ENCODE measurements at regions not wholly inside any gene's neighbourhood (a gene's known extent, or its start where the extent isn't known, plus 50 kb on each side); places are given as distances from the start of the nearest gene placed in this dataset.

DNA sequence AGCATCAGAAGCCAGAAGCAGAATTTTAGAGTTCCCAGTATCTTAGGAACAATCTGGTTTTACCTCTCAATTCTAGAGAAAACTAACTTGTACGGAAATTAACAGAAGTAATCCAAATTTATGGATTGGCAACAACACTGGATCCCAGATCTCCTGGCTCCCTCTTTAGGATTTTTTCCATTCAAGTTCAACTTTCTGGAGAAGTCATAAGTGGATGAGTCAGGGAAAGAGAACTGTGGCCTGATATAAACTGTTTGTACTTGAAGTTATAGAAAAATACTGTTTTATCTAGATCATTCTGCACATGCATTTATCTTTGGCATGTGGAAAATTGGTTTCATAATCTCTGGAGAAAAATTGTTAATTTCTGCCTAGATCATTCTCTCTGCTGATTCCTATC, 380.4 kb downstream of the PCDH7 start:
- TF ChIP-seq, protein P1, sequence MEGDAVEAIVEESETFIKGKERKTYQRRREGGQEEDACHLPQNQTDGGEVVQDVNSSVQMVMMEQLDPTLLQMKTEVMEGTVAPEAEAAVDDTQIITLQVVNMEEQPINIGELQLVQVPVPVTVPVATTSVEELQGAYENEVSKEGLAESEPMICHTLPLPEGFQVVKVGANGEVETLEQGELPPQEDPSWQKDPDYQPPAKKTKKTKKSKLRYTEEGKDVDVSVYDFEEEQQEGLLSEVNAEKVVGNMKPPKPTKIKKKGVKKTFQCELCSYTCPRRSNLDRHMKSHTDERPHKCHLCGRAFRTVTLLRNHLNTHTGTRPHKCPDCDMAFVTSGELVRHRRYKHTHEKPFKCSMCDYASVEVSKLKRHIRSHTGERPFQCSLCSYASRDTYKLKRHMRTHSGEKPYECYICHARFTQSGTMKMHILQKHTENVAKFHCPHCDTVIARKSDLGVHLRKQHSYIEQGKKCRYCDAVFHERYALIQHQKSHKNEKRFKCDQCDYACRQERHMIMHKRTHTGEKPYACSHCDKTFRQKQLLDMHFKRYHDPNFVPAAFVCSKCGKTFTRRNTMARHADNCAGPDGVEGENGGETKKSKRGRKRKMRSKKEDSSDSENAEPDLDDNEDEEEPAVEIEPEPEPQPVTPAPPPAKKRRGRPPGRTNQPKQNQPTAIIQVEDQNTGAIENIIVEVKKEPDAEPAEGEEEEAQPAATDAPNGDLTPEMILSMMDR (IDR thresholded peaks at IDR 0.05): no peak
- TF ChIP-seq TCF7L2 (IDR thresholded peaks at IDR 0.05; ENCODE audit: low read depth, low read length) (no peak), SIN3A (IDR thresholded peaks at IDR 0.05; ENCODE audit: borderline replicate concordance, insufficient read depth, low read depth, low read length) (no peak), POLR2AphosphoS5 (IDR thresholded peaks at IDR 0.05; ENCODE audit: low read depth, low read length) (no peak)
- TF ChIP-seq, protein P2, sequence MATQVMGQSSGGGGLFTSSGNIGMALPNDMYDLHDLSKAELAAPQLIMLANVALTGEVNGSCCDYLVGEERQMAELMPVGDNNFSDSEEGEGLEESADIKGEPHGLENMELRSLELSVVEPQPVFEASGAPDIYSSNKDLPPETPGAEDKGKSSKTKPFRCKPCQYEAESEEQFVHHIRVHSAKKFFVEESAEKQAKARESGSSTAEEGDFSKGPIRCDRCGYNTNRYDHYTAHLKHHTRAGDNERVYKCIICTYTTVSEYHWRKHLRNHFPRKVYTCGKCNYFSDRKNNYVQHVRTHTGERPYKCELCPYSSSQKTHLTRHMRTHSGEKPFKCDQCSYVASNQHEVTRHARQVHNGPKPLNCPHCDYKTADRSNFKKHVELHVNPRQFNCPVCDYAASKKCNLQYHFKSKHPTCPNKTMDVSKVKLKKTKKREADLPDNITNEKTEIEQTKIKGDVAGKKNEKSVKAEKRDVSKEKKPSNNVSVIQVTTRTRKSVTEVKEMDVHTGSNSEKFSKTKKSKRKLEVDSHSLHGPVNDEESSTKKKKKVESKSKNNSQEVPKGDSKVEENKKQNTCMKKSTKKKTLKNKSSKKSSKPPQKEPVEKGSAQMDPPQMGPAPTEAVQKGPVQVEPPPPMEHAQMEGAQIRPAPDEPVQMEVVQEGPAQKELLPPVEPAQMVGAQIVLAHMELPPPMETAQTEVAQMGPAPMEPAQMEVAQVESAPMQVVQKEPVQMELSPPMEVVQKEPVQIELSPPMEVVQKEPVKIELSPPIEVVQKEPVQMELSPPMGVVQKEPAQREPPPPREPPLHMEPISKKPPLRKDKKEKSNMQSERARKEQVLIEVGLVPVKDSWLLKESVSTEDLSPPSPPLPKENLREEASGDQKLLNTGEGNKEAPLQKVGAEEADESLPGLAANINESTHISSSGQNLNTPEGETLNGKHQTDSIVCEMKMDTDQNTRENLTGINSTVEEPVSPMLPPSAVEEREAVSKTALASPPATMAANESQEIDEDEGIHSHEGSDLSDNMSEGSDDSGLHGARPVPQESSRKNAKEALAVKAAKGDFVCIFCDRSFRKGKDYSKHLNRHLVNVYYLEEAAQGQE (IDR thresholded peaks at IDR 0.05; ENCODE audit: insufficient read depth in 1 of 2, low read depth in 2 of 2, low read length in 1 of 2): no peak
- DNase-seq (ENCODE audit: low read depth, low spot score) (no peak), ATAC-seq (no peak)
- BruUV-seq (replicated peaks): no TSS peak
- Histone ChIP-seq H3K4me3 (ENCODE audit: low read depth in 2 of 2, low read length in 2 of 2) (no peak overlapping the region), H3K36me3 (ENCODE audit: control insufficient read depth, insufficient read depth, low read length) (no peaks in the 10 kb centered on the region), H3K27ac (ENCODE audit: low read length) (no peak overlapping the region), H3K27me3 (ENCODE audit: control insufficient read depth, insufficient read depth, low read length) (no peaks in the 10 kb centered on the region), H3K9me3 (ENCODE audit: control insufficient read depth, insufficient read depth, low read depth, low read length) (no peaks in the 10 kb centered on the region), H3K4me1 (ENCODE audit: control insufficient read depth, insufficient read depth, low read length) (no peaks in the 10 kb centered on the region)
- POLR2A ChIA-PET: no interaction called here
- in situ Hi-C loops (cut with HindIII; ENCODE audit: low pct_unique_long_range_greater_than_20kb, low sequenced_read_pairs): no loop called here
- CTCF ChIA-PET: no interaction called here
- intact Hi-C loops (cut with micrococcal nuclease; ENCODE audit: unreplicated experiment): no loop called here

DNA sequence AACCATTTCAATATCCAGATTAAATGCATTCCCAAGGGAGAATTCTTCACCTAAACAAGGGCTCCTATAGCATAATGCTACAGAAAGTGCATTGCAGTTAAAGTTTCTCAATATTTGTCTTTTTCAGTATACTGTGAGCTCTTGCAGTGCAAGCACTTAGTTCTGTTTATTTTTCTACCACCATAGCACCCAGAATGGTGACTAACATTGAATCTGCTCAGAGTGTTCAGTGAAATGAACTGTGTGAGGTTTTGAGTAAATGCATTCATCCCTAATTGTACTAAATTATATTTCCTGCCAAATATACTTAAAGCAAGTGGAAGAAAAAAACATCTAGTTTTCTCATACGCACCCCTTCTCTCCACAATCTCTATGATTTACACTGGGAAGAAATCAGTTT, 383.9 kb downstream of the PCDH7 start:
- BruUV-seq (replicated peaks): no TSS peak
- intact Hi-C loops (cut with micrococcal nuclease; ENCODE audit: unreplicated experiment): no loop called here
- no peaks in the 10 kb centered on the region for H3K4me1 ChIP-seq (ENCODE audit: control insufficient read depth, insufficient read depth, low read length)
- no peaks in the 10 kb centered on the region for H3K36me3 ChIP-seq (ENCODE audit: control insufficient read depth, insufficient read depth, low read length)
- H3K4me3 ChIP-seq (ENCODE audit: low read depth in 2 of 2, low read length in 2 of 2): no peak overlapping the region
- H3K9me3 ChIP-seq (ENCODE audit: control insufficient read depth, insufficient read depth, low read depth, low read length): no peaks in the 10 kb centered on the region
- no peaks in the 10 kb centered on the region for H3K27me3 ChIP-seq (ENCODE audit: control insufficient read depth, insufficient read depth, low read length)
- in situ Hi-C loops (cut with HindIII; ENCODE audit: low pct_unique_long_range_greater_than_20kb, low sequenced_read_pairs): no loop called here
- H3K27ac ChIP-seq (ENCODE audit: low read length): no peak overlapping the region
- no peak for ATAC-seq
- CTCF ChIA-PET: no interaction called here
- no peak for TF ChIP-seq TCF7L2 (IDR thresholded peaks at IDR 0.05; ENCODE audit: low read depth, low read length)
- TF ChIP-seq, protein P2 (IDR thresholded peaks at IDR 0.05; ENCODE audit: insufficient read depth in 1 of 2, low read depth in 2 of 2, low read length in 1 of 2): no peak
- no peak for TF ChIP-seq SIN3A (IDR thresholded peaks at IDR 0.05; ENCODE audit: borderline replicate concordance, insufficient read depth, low read depth, low read length)
- TF ChIP-seq POLR2AphosphoS5 (IDR thresholded peaks at IDR 0.05; ENCODE audit: low read depth, low read length): no peak
- TF ChIP-seq, protein P1 (IDR thresholded peaks at IDR 0.05): no peak
- POLR2A ChIA-PET: no interaction called here
- no peak for DNase-seq (ENCODE audit: low read depth, low spot score)

All from Panc1 (cell line).